ENCODE measurements at regions not wholly inside any gene's neighbourhood (a gene's known extent, or its start where the extent isn't known, plus 50 kb on each side); places are given as distances from the start of the nearest gene placed in this dataset.
A peak's percentile ranks its signal among the peaks of the same experiment; 100 is the strongest.

DNA sequence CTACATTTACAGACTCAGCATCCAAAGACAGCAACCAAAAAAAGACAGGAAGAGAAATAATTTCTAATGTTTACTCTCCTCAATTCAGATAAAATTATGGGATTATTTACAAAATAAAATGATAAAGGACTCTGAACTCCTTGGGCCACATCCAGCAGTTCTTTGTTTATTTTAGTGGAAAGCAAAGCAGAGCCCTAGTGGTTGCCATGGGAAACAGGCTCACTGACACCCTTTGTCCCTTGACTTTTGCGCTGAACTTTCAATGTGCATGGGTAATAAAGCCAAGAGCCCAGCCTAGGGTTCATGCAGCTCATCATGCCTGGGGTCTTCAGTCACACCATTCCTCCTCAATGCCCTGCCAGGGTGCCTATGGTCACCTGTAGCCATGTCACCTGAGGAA, 442.6 kb upstream of the IGFBP3 start (continued):
- TF ChIP-seq MEF2A (IDR thresholded peaks at IDR 0.05; ENCODE audit: insufficient read depth, low read depth, low read length), result no peak
- TF ChIP-seq, protein P1, sequence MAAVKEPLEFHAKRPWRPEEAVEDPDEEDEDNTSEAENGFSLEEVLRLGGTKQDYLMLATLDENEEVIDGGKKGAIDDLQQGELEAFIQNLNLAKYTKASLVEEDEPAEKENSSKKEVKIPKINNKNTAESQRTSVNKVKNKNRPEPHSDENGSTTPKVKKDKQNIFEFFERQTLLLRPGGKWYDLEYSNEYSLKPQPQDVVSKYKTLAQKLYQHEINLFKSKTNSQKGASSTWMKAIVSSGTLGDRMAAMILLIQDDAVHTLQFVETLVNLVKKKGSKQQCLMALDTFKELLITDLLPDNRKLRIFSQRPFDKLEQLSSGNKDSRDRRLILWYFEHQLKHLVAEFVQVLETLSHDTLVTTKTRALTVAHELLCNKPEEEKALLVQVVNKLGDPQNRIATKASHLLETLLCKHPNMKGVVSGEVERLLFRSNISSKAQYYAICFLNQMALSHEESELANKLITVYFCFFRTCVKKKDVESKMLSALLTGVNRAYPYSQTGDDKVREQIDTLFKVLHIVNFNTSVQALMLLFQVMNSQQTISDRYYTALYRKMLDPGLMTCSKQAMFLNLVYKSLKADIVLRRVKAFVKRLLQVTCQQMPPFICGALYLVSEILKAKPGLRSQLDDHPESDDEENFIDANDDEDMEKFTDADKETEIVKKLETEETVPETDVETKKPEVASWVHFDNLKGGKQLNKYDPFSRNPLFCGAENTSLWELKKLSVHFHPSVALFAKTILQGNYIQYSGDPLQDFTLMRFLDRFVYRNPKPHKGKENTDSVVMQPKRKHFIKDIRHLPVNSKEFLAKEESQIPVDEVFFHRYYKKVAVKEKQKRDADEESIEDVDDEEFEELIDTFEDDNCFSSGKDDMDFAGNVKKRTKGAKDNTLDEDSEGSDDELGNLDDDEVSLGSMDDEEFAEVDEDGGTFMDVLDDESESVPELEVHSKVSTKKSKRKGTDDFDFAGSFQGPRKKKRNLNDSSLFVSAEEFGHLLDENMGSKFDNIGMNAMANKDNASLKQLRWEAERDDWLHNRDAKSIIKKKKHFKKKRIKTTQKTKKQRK (IDR thresholded peaks at IDR 0.05; ENCODE audit: low read depth, low read length), result no peak
- TF ChIP-seq, protein P2, sequence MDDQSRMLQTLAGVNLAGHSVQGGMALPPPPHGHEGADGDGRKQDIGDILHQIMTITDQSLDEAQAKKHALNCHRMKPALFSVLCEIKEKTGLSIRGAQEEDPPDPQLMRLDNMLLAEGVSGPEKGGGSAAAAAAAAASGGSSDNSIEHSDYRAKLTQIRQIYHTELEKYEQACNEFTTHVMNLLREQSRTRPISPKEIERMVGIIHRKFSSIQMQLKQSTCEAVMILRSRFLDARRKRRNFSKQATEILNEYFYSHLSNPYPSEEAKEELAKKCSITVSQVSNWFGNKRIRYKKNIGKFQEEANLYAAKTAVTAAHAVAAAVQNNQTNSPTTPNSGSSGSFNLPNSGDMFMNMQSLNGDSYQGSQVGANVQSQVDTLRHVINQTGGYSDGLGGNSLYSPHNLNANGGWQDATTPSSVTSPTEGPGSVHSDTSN (IDR thresholded peaks at IDR 0.05; ENCODE audit: insufficient replicate concordance, low read depth, low read length), result no peak
- no peak for TF ChIP-seq NFIC (IDR thresholded peaks at IDR 0.05; ENCODE audit: low read depth, low read length)
- TF ChIP-seq NFXL1 (IDR thresholded peaks at IDR 0.05; ENCODE audit: borderline replicate concordance), result no peak

DNA sequence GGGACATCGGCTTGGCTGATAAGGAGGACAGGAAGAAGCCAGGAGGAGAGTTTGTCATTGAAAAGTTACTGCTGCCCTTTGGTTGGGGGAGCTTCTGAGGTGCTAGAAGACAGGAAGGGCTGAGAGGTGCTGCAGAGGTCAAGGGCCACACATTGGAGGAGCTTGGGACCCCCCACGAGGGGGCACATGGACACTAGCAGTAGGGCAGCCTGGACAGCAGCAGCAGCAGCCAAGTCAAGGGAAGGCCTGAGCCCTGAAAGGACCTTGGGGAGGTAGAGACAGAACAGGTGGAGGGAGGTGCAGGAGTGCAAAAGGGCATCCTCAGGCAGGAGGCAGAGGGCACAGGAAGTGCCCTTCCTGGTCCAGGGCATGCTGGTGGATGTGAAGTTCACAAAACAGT, 439.7 kb upstream of the IGFBP3 start:
- in situ Hi-C loops (cut with MboI), result loop anchor here (25.0 kb wide), 1 partner anchor 726 kb away; no protein-coding TSS in a partner anchor
- CTCF ChIA-PET, result interaction anchor here (2.9 kb wide), 1 partner anchor 438 kb away, joined by 9 read pairs; no protein-coding TSS in a partner anchor
- BruUV-seq (replicated peaks), result no TSS peak
- no peak for DNase-seq (ENCODE audit: low read depth, low spot score)
- Histone ChIP-seq H3K9me3 (replicated peaks; ENCODE audit: control insufficient read depth, insufficient read depth, low read length) (no peaks in the 10 kb centered on the region), H3K4me2 (ENCODE audit: control insufficient read depth, insufficient read depth) (no peak overlapping the region), H2AFZ (ENCODE audit: control insufficient read depth, low read depth, low read length) (no peak overlapping the region), H3K4me1 (ENCODE audit: control insufficient read depth, insufficient read depth, low read length) (no peaks in the 10 kb centered on the region), H3K27me3 (replicated peaks in 1 of 2; ENCODE audit: control insufficient read depth in 2 of 2, insufficient read depth in 2 of 2, low read length in 1 of 2) (no peaks in the 10 kb centered on the region), H4K20me1 (ENCODE audit: control insufficient read depth, insufficient read depth) (no peaks in the 10 kb centered on the region), H3K27ac (ENCODE audit: control insufficient read depth, insufficient read depth) (no peak overlapping the region), H3K79me2 (ENCODE audit: control insufficient read depth, insufficient read depth, low read length) (no peaks in the 10 kb centered on the region), H3K4me3 (no peak overlapping the region), H3K36me3 (ENCODE audit: control insufficient read depth in 2 of 2, insufficient read depth in 2 of 2, low read length in 1 of 2) (no peaks in the 10 kb centered on the region), H3K9ac (ENCODE audit: control insufficient read depth, insufficient read depth, low read length) (no peak overlapping the region)
- RAD21 ChIA-PET (ENCODE audit: unreplicated experiment), result no interaction called here
- WGBS (ENCODE audit: insufficient coverage, insufficient replicate concordance, low lambda C conversion rate, missing lambda C conversion rate), result 15% methylated on average over 2 of the region's 2 CpGs
- ATAC-seq, result no peak; the same call in 2 of the 3 replicates
- intact Hi-C loops (cut with micrococcal nuclease; ENCODE audit: unreplicated experiment), result loop anchor here (2.0 kb wide), 1 partner anchor 728 kb away; no protein-coding TSS in a partner anchor
- FAIRE-seq, result no peak
- TF ChIP-seq RAD21 (IDR thresholded peaks at IDR 0.05; ENCODE audit: insufficient read depth, low read depth, low read length), result peak; percentile 24; the same call in 1 of the 2 replicates
- TF ChIP-seq NR2F1 (conservative IDR thresholded peaks at IDR 0.05), result peak; percentile 84
- TF ChIP-seq, protein P3, sequence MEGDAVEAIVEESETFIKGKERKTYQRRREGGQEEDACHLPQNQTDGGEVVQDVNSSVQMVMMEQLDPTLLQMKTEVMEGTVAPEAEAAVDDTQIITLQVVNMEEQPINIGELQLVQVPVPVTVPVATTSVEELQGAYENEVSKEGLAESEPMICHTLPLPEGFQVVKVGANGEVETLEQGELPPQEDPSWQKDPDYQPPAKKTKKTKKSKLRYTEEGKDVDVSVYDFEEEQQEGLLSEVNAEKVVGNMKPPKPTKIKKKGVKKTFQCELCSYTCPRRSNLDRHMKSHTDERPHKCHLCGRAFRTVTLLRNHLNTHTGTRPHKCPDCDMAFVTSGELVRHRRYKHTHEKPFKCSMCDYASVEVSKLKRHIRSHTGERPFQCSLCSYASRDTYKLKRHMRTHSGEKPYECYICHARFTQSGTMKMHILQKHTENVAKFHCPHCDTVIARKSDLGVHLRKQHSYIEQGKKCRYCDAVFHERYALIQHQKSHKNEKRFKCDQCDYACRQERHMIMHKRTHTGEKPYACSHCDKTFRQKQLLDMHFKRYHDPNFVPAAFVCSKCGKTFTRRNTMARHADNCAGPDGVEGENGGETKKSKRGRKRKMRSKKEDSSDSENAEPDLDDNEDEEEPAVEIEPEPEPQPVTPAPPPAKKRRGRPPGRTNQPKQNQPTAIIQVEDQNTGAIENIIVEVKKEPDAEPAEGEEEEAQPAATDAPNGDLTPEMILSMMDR (IDR thresholded peaks at IDR 0.05 in 2 of 3, conservative IDR thresholded peaks at IDR 0.05 in 1 of 3; ENCODE audit: control insufficient read depth in 2 of 3, extremely low read depth in 1 of 3, insufficient read depth in 1 of 3, low read depth in 3 of 3, low read length in 3 of 3), result peak in 1 of 3 experiments; percentile 14; a peak in 1 of 6 replicates
- TF ChIP-seq ETV6 (conservative IDR thresholded peaks at IDR 0.05 in 1 of 2, IDR thresholded peaks at IDR 0.05 in 1 of 2; ENCODE audit: borderline replicate concordance in 1 of 2, low read depth in 1 of 2), result no peak
- SMC1A ChIA-PET (ENCODE audit: uncharacterized antibody, unreplicated experiment), result no interaction called here
- POLR2A ChIA-PET, result no interaction called here
